ENCODE measurements at regions not wholly inside any gene's neighbourhood (a gene's known extent, or its start where the extent isn't known, plus 50 kb on each side); places are given as distances from the start of the nearest gene placed in this dataset.

GRCh38 chr14:82725213-82725612 lies 1191.6 kb upstream of the SEL1L start:
- Histone ChIP-seq H4K20me1 (ENCODE audit: insufficient read depth) (no peaks in the 10 kb centered on the region), H3K9me3 (ENCODE audit: low read depth) (no peaks in the 10 kb centered on the region), H3K27me3 (replicated peaks; ENCODE audit: insufficient read depth) (no peaks in the 10 kb centered on the region), H2AFZ (no peak overlapping the region), H3K4me3 (no peak overlapping the region), H3K4me2 (ENCODE audit: unreplicated experiment) (no peak overlapping the region), H3F3A (ENCODE audit: insufficient read depth) (no peaks in the 10 kb centered on the region), H3K79me2 (ENCODE audit: insufficient read depth) (no peaks in the 10 kb centered on the region), H3K9ac (no peak overlapping the region), H3K4me1 (ENCODE audit: insufficient read depth) (no peaks in the 10 kb centered on the region), H3K27ac (no peak overlapping the region), H3K9me2 (ENCODE audit: insufficient read depth) (no peaks in the 10 kb centered on the region), H3K36me3 (ENCODE audit: low read depth) (no peaks in the 10 kb centered on the region)
- TF ChIP-seq EZH2phosphoT487 (IDR thresholded peaks at IDR 0.05; ENCODE audit: insufficient read depth, low read depth) (no peak), EZH2 (IDR thresholded peaks at IDR 0.05; ENCODE audit: insufficient read depth, poor library complexity, severe bottlenecking) (no peak)
- in situ Hi-C loops (cut with MboI): no loop called here
- DNase-seq: no peak

GRCh38 chr14:82731526-82731925 lies 1197.9 kb upstream of the SEL1L start:
- Histone ChIP-seq H2AFZ (no peak overlapping the region), H3K27ac (no peak overlapping the region), H3K4me1 (ENCODE audit: insufficient read depth) (no peaks in the 10 kb centered on the region), H3K9me2 (ENCODE audit: insufficient read depth) (no peaks in the 10 kb centered on the region), H3F3A (ENCODE audit: insufficient read depth) (no peaks in the 10 kb centered on the region), H3K27me3 (replicated peaks; ENCODE audit: insufficient read depth) (no peaks in the 10 kb centered on the region), H3K4me2 (ENCODE audit: unreplicated experiment) (no peak overlapping the region), H4K20me1 (ENCODE audit: insufficient read depth) (no peaks in the 10 kb centered on the region), H3K9ac (no peak overlapping the region), H3K79me2 (ENCODE audit: insufficient read depth) (no peaks in the 10 kb centered on the region), H3K9me3 (ENCODE audit: low read depth) (no peaks in the 10 kb centered on the region), H3K36me3 (ENCODE audit: low read depth) (no peaks in the 10 kb centered on the region), H3K4me3 (no peak overlapping the region)
- in situ Hi-C loops (cut with MboI): no loop called here
- DNase-seq: no peak
- TF ChIP-seq EZH2phosphoT487 (IDR thresholded peaks at IDR 0.05; ENCODE audit: insufficient read depth, low read depth) (no peak), EZH2 (IDR thresholded peaks at IDR 0.05; ENCODE audit: insufficient read depth, poor library complexity, severe bottlenecking) (no peak)
- 1 to 3% methylated on average over 4 of the region's 4 CpGs for WGBS, 2 experiments (ENCODE audit: low coverage in 1 of 2, low lambda C conversion rate in 2 of 2, missing lambda C conversion rate in 2 of 2)

GRCh38 chr14:82740547-82740946 lies 1206.9 kb upstream of the SEL1L start:
- WGBS, 2 experiments (ENCODE audit: low coverage in 1 of 2, low lambda C conversion rate in 2 of 2, missing lambda C conversion rate in 2 of 2): 2 to 6% methylated on average over 4 of the region's 4 CpGs
- no peak for DNase-seq
- Histone ChIP-seq H3K27me3 (replicated peaks; ENCODE audit: insufficient read depth) (no peaks in the 10 kb centered on the region), H4K20me1 (ENCODE audit: insufficient read depth) (no peaks in the 10 kb centered on the region), H3K4me1 (ENCODE audit: insufficient read depth) (no peaks in the 10 kb centered on the region), H3K4me2 (ENCODE audit: unreplicated experiment) (no peak overlapping the region), H3K9me2 (ENCODE audit: insufficient read depth) (no peaks in the 10 kb centered on the region), H3K4me3 (no peak overlapping the region), H3K79me2 (ENCODE audit: insufficient read depth) (no peaks in the 10 kb centered on the region), H3K9me3 (ENCODE audit: low read depth) (no peaks in the 10 kb centered on the region), H3K36me3 (ENCODE audit: low read depth) (no peaks in the 10 kb centered on the region), H3F3A (ENCODE audit: insufficient read depth) (no peaks in the 10 kb centered on the region), H2AFZ (no peak overlapping the region), H3K27ac (no peak overlapping the region), H3K9ac (no peak overlapping the region)
- no peak for TF ChIP-seq EZH2phosphoT487 (IDR thresholded peaks at IDR 0.05; ENCODE audit: insufficient read depth, low read depth)
- in situ Hi-C loops (cut with MboI): no loop called here

GRCh38 chr14:82755476-82755875 lies 1221.8 kb upstream of the SEL1L start:
- Histone ChIP-seq H3K27ac (no peak overlapping the region), H3K27me3 (replicated peaks; ENCODE audit: insufficient read depth) (no peaks in the 10 kb centered on the region), H3K4me2 (ENCODE audit: unreplicated experiment) (no peak overlapping the region), H3F3A (ENCODE audit: insufficient read depth) (no peaks in the 10 kb centered on the region), H3K36me3 (ENCODE audit: low read depth) (no peaks in the 10 kb centered on the region), H3K4me3 (no peak overlapping the region), H2AFZ (no peak overlapping the region), H3K9ac (no peak overlapping the region), H3K9me3 (ENCODE audit: low read depth) (no peaks in the 10 kb centered on the region), H3K9me2 (ENCODE audit: insufficient read depth) (no peaks in the 10 kb centered on the region), H3K79me2 (ENCODE audit: insufficient read depth) (no peaks in the 10 kb centered on the region), H4K20me1 (ENCODE audit: insufficient read depth) (no peaks in the 10 kb centered on the region), H3K4me1 (ENCODE audit: insufficient read depth) (no peaks in the 10 kb centered on the region)
- in situ Hi-C loops (cut with MboI): no loop called here
- DNase-seq: no peak
- TF ChIP-seq EZH2phosphoT487 (IDR thresholded peaks at IDR 0.05; ENCODE audit: insufficient read depth, low read depth) (no peak), EZH2 (IDR thresholded peaks at IDR 0.05; ENCODE audit: insufficient read depth, poor library complexity, severe bottlenecking) (no peak)
- 36 to 40% methylated on average over 3 of the region's 3 CpGs for WGBS, 2 experiments (ENCODE audit: low coverage in 1 of 2, low lambda C conversion rate in 2 of 2, missing lambda C conversion rate in 2 of 2)

GRCh38 chr14:82755923-82756322 lies 1222.3 kb upstream of the SEL1L start:
- Histone ChIP-seq H3K27me3 (replicated peaks; ENCODE audit: insufficient read depth) (no peaks in the 10 kb centered on the region), H3K9ac (no peak overlapping the region), H2AFZ (no peak overlapping the region), H3K36me3 (ENCODE audit: low read depth) (no peaks in the 10 kb centered on the region), H3K27ac (no peak overlapping the region), H3K4me1 (ENCODE audit: insufficient read depth) (no peaks in the 10 kb centered on the region), H3F3A (ENCODE audit: insufficient read depth) (no peaks in the 10 kb centered on the region), H4K20me1 (ENCODE audit: insufficient read depth) (no peaks in the 10 kb centered on the region), H3K4me2 (ENCODE audit: unreplicated experiment) (no peak overlapping the region), H3K9me3 (ENCODE audit: low read depth) (no peaks in the 10 kb centered on the region), H3K9me2 (ENCODE audit: insufficient read depth) (no peaks in the 10 kb centered on the region), H3K79me2 (ENCODE audit: insufficient read depth) (no peaks in the 10 kb centered on the region), H3K4me3 (no peak overlapping the region)
- 35 to 58% methylated on average over 1 of the region's 1 CpG for WGBS, 2 experiments (ENCODE audit: low coverage in 1 of 2, low lambda C conversion rate in 2 of 2, missing lambda C conversion rate in 2 of 2)
- TF ChIP-seq EZH2 (IDR thresholded peaks at IDR 0.05; ENCODE audit: insufficient read depth, poor library complexity, severe bottlenecking): no peak
- TF ChIP-seq EZH2phosphoT487 (IDR thresholded peaks at IDR 0.05; ENCODE audit: insufficient read depth, low read depth): no peak
- DNase-seq: no peak
- in situ Hi-C loops (cut with MboI): no loop called here
